HG03108 (cell line): ENCODE measurements at regions not wholly inside any gene's neighbourhood (a gene's known extent, or its start where the extent isn't known, plus 50 kb on each side); places are given as distances from the start of the nearest gene placed in this dataset.

Experiments
- ATAC-seq: cut with Tn5 transposase; IDR thresholded peaks from one replicate; pipeline ENCODE4 v1.9.1; 2021; ENCODE audit warnings: moderate library complexity; ENCODE audit not compliant: unreplicated experiment

GRCh38 chr2:14221466-14221865, 411.1 kb upstream of the LRATD1 start:
- no peak for ATAC-seq

- ATAC-seq, result no peak
These were observed 408.9 kb upstream of the LRATD1 start for GRCh38 chr2:14223576-14223975.

GRCh38 chr2:14231391-14231898, 401.1 kb upstream of the LRATD1 start:
- no peak for ATAC-seq

GRCh38 chr2:14232217-14232616, 400.3 kb upstream of the LRATD1 start:
- ATAC-seq, result no peak

- no peak for ATAC-seq
These were observed 397.6 kb upstream of the LRATD1 start for GRCh38 chr2:14234911-14235310.

GRCh38 chr2:14235667-14236066, 396.9 kb upstream of the LRATD1 start:
- no peak for ATAC-seq

- no peak for ATAC-seq
These were observed 394.6 kb upstream of the LRATD1 start for GRCh38 chr2:14237902-14238301.

- no peak for ATAC-seq
These were observed 392.9 kb upstream of the LRATD1 start for GRCh38 chr2:14239605-14240004.

GRCh38 chr2:14240868-14241267, 391.6 kb upstream of the LRATD1 start:
- ATAC-seq, result no peak

- ATAC-seq, result no peak
These were observed 386.6 kb upstream of the LRATD1 start for GRCh38 chr2:14245901-14246300.

GRCh38 chr2:14255135-14255820, 377.2 kb upstream of the LRATD1 start:
- ATAC-seq, result no peak

- ATAC-seq, result no peak
These were observed 375.6 kb upstream of the LRATD1 start for GRCh38 chr2:14256890-14257289.

- no peak for ATAC-seq
These were observed 374.6 kb upstream of the LRATD1 start for GRCh38 chr2:14257801-14258507.

GRCh38 chr2:14261771-14262170, 370.7 kb upstream of the LRATD1 start:
- ATAC-seq, result no peak

- no peak for ATAC-seq
These were observed 369.5 kb upstream of the LRATD1 start for GRCh38 chr2:14263053-14263452.

- no peak for ATAC-seq
These were observed 362.4 kb upstream of the LRATD1 start for GRCh38 chr2:14270036-14270582.

- no peak for ATAC-seq
These were observed 360.0 kb upstream of the LRATD1 start for GRCh38 chr2:14272396-14273075.

GRCh38 chr2:14273650-14274049, 358.9 kb upstream of the LRATD1 start:
- ATAC-seq, result no peak

- no peak for ATAC-seq
These were observed 348.3 kb upstream of the LRATD1 start for GRCh38 chr2:14284244-14284643.

- no peak for ATAC-seq
These were observed 346.7 kb upstream of the LRATD1 start for GRCh38 chr2:14285812-14286211.

GRCh38 chr2:14288016-14288415, 344.5 kb upstream of the LRATD1 start:
- no peak for ATAC-seq

- no peak for ATAC-seq
These were observed 339.6 kb upstream of the LRATD1 start for GRCh38 chr2:14292964-14293363.
